IPS-18c (cell line): ENCODE measurements at regions not wholly inside any gene's neighbourhood (a gene's known extent, or its start where the extent isn't known, plus 50 kb on each side); places are given as distances from the start of the nearest gene placed in this dataset.

Experiments used
- H3K4me3 ChIP-seq: 2 replicates; pipeline ENCODE4 v1.7.0; 2013; ENCODE audit warnings: low read depth, mild to moderate bottlenecking, low read length, moderate library complexity; ENCODE audit not compliant: insufficient read depth
- H3K9me3 ChIP-seq: one replicate; pipeline ENCODE4 v1.6.1; 2013; ENCODE audit warnings: mild to moderate bottlenecking, low read length, moderate library complexity; ENCODE audit not compliant: control insufficient read depth, insufficient read depth

GRCh38 chr4:123767806-123768205 is 371.2 kb downstream of the SPRY1 start:
- no peaks in the 10 kb centered on the region for H3K9me3 ChIP-seq
- no peak overlapping the region for H3K4me3 ChIP-seq

GRCh38 chr4:123770884-123771283 is 374.3 kb downstream of the SPRY1 start:
- H3K9me3 ChIP-seq = no peaks in the 10 kb centered on the region
- no peak overlapping the region for H3K4me3 ChIP-seq

GRCh38 chr4:123776267-123776666 is 379.7 kb downstream of the SPRY1 start:
- H3K9me3 ChIP-seq = no peaks in the 10 kb centered on the region

GRCh38 chr4:123777373-123777772 is 380.8 kb downstream of the SPRY1 start:
- no peaks in the 10 kb centered on the region for H3K9me3 ChIP-seq
- H3K4me3 ChIP-seq = no peak overlapping the region

More at GRCh38 chr4:123776267-123776666, 379.7 kb downstream of the SPRY1 start:
- no peak overlapping the region for H3K4me3 ChIP-seq

- Histone ChIP-seq H3K9me3 (no peaks in the 10 kb centered on the region), H3K4me3 (no peak overlapping the region)
These were observed 386.7 kb downstream of the SPRY1 start for GRCh38 chr4:123783151-123783790.

- H3K9me3 ChIP-seq = no peaks in the 10 kb centered on the region
- H3K4me3 ChIP-seq = no peak overlapping the region
These were observed 387.3 kb downstream of the SPRY1 start for GRCh38 chr4:123783921-123784320.

GRCh38 chr4:123784626-123785025 is 388.0 kb downstream of the SPRY1 start:
- Histone ChIP-seq H3K4me3 (no peak overlapping the region), H3K9me3 (no peaks in the 10 kb centered on the region)

GRCh38 chr4:123785538-123785937 is 388.9 kb downstream of the SPRY1 start:
- Histone ChIP-seq H3K9me3 (no peaks in the 10 kb centered on the region), H3K4me3 (no peak overlapping the region)

- H3K4me3 ChIP-seq = no peak overlapping the region
- H3K9me3 ChIP-seq = no peaks in the 10 kb centered on the region
These were observed 389.7 kb downstream of the SPRY1 start for GRCh38 chr4:123786163-123786915.

- no peak overlapping the region for H3K4me3 ChIP-seq
These were observed 390.3 kb downstream of the SPRY1 start for GRCh38 chr4:123786920-123787319.

GRCh38 chr4:123787512-123788080 is 391.0 kb downstream of the SPRY1 start:
- Histone ChIP-seq H3K9me3 (no peaks in the 10 kb centered on the region), H3K4me3 (no peak overlapping the region)

More at GRCh38 chr4:123786920-123787319, 390.3 kb downstream of the SPRY1 start:
- no peaks in the 10 kb centered on the region for H3K9me3 ChIP-seq

GRCh38 chr4:123788577-123788976 is 392.0 kb downstream of the SPRY1 start:
- Histone ChIP-seq H3K4me3 (no peak overlapping the region), H3K9me3 (no peaks in the 10 kb centered on the region)

GRCh38 chr4:123790681-123791080 is 394.1 kb downstream of the SPRY1 start:
- Histone ChIP-seq H3K9me3 (peaks cover 2% of the 10 kb centered on the region), H3K4me3 (no peak overlapping the region)

- Histone ChIP-seq H3K9me3 (no peaks in the 10 kb centered on the region), H3K4me3 (no peak overlapping the region)
These were observed 405.6 kb downstream of the SPRY1 start for GRCh38 chr4:123802082-123802645.

GRCh38 chr4:123802933-123803332 is 406.3 kb downstream of the SPRY1 start:
- no peaks in the 10 kb centered on the region for H3K9me3 ChIP-seq
- H3K4me3 ChIP-seq = no peak overlapping the region

- no peak overlapping the region for H3K4me3 ChIP-seq
- no peaks in the 10 kb centered on the region for H3K9me3 ChIP-seq
These were observed 407.7 kb downstream of the SPRY1 start for GRCh38 chr4:123804196-123804721.

- H3K4me3 ChIP-seq = no peak overlapping the region
- no peaks in the 10 kb centered on the region for H3K9me3 ChIP-seq
These were observed 409.5 kb downstream of the SPRY1 start for GRCh38 chr4:123806056-123806455.

GRCh38 chr4:123807187-123807586 is 410.6 kb downstream of the SPRY1 start:
- H3K9me3 ChIP-seq = no peaks in the 10 kb centered on the region
- H3K4me3 ChIP-seq = no peak overlapping the region
